Right kidney (tissue), 1 donor: ENCODE measurements at regions not wholly inside any gene's neighbourhood (a gene's known extent, or its start where the extent isn't known, plus 50 kb on each side); places are given as distances from the start of the nearest gene placed in this dataset.

Source experiments
- DNase-seq: peaks from one replicate; pipeline ENCODE4 v3.0.0-alpha.2; 2016

- peak; percentile 20 for DNase-seq
Observed at GRCh38 chr16:73526011-73526804, 478.3 kb upstream of the ZFHX3 start.

DNA sequence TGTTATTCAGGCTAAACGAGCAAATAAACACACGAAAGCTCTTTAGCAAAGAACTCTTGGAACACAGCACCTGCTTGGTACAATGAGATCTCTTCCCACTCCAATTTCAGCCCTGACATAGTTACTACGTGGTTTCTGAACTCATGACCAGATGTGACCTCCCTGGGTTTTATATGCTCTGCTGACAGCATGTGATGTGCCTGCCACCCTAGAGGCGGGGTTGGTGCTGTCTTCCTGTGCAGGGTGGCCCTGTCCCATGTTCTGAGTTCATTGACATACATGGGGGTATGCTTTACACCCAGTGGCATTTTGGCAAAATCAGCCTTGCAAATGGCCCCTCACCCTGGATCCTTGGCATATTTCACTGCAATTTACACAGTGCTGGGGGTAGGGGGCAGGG, 475.3 kb upstream of the ZFHX3 start:
- DNase-seq = no peak

DNA sequence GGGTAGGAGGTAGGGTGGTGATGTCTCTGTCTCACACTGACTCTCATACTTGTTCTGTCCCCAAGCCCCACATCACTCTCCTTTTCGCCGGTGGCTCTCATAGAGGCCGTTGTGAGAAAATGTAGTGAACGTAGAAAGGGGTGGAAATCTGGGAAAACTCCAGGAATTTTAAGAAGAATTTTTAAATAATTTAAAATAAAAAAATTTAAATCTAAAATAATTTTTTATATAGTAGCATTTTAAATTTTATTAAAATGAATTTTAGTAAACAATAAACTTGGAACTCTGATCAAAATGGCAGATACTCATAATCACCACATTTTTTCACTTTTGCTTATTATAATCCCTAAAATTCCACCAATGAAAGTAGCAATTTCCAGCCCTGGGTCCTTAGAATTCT, 473.6 kb upstream of the ZFHX3 start:
- DNase-seq = no peak

- DNase-seq = no peak
Observed at GRCh38 chr16:73515616-73516015, 467.7 kb upstream of the ZFHX3 start.

DNA sequence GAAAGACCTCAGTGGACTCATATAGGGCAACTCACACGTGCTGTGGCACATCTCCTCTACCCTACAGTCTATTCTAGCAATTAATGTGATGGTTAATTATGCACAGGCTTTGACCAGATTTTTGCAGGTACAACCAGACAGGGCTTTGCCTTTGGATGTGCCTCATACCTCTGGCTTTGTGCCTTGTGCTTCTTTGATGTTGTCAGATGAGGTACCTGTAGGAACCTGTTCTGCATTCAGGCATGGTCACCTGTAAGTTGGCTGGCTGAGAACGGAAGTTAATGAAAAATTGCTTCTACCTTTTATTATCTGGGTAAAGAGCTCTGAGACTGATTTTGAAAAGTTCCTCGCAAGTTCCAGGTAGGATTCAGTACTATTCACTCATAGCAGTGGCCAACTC, 462.9 kb upstream of the ZFHX3 start:
- no peak for DNase-seq

GRCh38 chr16:73506568-73507056, 458.7 kb upstream of the ZFHX3 start:
- DNase-seq = no peak

DNA sequence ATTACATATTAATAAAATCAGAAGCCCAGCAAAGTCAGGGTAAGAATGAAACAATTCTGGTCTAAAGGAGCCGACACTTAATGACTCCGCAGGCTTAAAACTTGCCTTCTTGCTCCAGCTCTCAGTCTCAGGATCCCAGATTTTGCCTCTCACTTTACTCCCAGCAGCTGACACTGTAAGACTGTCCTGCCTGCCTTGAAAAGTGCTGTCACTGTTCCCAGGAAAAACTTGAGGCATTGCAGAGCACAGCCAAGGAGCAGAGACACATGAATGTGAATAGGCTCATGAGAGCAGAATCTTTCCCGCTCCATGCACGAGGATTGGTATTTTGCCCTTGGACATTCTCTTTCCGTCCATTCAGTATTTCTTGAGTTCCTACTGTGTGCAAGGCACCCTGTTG, 457.6 kb upstream of the ZFHX3 start:
- no peak for DNase-seq

GRCh38 chr16:73504591-73505575, 457.0 kb upstream of the ZFHX3 start:
- DNase-seq = no peak

- no peak for DNase-seq
Observed at GRCh38 chr16:73503093-73503492, 455.2 kb upstream of the ZFHX3 start.

DNA sequence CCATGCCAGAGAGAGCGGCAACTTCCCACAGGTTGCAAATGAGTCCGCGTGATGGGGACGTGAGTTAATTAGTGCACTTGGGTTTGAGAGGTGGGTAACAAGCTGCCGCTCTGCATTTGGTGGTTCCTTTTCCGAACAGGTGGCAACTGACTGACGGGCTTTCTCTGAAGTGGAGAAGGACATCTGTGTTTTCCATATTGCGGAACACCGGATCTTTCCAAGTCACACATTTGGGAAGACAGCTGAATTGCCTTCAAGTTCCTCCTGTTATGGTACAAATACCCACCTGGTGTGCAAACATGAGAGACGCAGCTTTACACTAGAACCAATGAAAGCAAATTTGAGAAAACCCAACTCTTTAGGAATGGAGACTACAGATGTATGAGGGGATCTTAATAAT, 451.3 kb upstream of the ZFHX3 start:
- no peak for DNase-seq

- no peak for DNase-seq
Observed at GRCh38 chr16:73485880-73486279, 438.0 kb upstream of the ZFHX3 start.

DNA sequence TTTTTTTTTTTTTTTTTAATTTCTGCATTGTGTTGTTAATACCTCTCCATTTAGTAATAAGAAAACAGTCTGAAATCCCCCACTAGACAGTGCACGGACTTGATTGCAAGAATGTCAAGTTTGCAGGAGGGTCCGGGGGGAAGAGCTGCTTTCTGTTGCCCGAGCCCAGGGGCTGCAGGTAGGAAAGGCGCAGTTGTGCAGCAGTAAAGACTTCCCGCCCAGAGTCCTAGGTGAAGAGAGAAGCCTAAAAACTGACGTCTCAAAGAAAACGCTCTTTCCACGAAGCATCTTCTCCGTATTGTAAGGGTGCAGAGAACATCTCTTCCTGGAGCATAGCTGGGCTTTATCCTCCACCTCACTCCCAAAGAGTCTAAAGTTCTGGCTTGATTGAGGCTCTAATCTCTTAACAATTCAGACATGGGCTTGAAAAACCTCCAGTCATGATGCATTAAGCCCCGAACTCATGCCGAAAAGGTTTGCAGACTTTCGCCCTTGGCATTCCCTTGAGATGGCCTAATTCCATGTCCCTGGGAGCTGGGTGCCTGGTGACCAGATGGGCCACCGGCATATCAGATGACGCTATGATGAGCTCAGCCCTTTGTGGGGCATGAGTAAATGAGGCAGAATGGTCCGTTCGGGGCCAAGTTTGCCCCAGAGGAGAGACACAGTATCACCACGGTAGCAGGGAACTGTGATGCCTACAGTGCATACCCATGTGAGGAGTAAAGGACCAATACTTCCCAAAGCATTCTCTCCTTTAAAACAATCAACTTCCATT, 436.2 kb upstream of the ZFHX3 start:
- no peak for DNase-seq

DNA sequence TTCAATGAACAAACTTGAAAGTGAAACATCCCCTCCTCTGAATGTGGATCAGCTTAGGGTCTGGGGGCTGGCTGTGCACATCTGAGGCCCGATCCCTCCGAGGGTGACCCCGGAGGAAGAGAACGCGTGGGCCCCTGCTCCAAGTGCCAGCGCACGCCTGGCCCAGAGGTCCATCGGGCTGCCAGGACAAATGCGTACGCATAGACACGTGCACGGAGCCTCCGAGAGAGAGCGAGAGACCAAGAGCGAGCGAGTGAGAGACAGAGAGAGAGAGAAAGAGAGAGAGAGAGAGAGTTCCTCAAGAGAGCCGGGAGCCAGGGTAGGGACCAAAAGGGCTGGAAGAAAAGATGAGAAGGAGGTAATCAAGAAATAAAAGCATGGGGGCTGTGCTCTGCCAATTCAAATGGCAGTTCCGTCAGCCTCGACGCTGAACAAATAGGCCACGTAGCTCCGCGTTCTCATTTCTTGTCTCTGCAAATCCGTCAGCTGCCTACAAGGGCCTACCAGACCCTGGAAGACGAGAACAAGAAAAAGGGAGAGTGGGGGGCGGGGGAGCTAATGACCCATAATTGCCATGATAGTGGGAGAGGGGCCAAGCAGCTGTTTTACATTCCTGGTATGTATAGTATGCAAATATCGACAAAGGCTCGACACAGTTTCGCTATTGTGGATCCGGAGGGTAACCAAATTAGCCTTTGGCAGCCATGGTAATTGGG, 435.3 kb upstream of the ZFHX3 start:
- peak; percentile 40 for DNase-seq

DNA sequence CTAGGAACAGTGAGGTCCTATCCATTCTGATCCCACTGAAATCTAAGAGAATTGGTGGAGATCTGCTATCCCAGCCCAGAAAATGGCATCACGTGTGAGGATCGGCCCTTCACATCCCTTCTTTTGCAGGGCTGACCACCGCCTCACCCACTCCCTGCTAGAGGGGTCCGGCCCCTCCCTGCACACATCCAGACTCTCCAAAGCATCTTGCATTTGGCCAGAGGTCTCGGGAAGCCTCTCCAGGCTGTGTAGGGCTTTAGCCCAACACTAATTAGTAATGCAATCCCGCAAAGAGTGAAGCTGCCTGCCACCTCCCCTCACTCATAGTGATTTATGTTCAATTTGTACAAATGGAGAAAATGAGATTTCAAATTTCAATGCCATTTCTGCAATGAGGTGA, 434.4 kb upstream of the ZFHX3 start:
- DNase-seq = no peak

DNA sequence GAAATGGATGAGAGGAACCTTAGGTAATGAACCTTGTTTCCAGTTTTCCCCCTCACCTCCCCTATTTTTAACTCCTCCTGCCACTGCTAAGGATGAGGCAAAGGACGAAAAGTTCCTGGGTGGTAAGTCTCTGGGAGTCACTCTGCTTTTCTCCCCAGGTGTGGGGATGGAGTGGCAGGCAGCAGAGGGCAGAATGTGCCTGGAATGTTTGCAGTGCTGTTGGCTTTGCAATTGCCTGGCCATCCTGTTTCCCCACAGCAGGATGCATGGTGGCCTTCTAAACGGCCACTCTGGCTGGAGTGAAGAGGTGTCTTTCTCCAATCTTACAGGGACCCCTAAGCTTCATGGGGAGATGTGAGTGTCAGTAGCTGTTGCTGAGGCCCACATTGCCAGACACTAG, 432.5 kb upstream of the ZFHX3 start:
- DNase-seq = no peak

- DNase-seq = no peak
Observed at GRCh38 chr16:73473713-73474112, 425.8 kb upstream of the ZFHX3 start.

DNA sequence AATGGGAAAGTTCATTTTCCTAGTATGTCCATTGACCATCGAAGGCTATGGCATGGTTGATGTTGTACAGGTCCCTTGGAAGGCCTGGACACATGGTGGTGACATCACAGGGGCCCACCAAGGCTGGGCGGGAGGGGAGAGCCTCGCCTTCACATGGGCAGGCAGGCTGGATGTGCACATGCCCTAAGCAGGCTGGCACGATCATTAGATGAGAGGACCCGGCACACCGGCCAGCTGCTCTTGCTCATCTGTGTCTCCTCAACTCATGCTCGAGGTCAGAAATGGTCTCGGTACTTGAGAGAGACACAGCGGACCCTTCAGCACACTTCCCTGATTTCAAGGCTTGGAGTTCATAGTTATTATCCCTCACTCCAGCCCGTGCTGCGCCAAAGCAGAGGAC, 416.9 kb upstream of the ZFHX3 start:
- DNase-seq = no peak

DNA sequence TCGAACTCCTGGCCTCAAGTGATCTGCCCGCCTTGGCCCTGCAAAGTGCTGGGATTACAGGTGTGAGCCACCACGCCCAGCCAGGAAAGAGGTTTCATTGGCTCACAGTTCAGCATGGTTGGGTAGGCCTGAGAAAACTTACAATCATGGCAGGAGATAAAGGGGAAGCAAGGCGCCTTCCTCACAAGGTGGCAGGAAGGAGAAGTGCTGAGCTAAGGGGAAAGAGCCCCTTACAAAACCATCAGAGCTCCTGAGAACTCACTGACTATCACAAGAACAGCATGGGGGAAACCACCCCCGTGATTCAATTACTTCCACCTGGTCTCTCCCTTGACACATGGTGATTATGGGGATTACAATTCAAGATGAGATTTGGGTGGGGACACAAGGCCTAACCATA, 411.7 kb upstream of the ZFHX3 start:
- no peak for DNase-seq

DNA sequence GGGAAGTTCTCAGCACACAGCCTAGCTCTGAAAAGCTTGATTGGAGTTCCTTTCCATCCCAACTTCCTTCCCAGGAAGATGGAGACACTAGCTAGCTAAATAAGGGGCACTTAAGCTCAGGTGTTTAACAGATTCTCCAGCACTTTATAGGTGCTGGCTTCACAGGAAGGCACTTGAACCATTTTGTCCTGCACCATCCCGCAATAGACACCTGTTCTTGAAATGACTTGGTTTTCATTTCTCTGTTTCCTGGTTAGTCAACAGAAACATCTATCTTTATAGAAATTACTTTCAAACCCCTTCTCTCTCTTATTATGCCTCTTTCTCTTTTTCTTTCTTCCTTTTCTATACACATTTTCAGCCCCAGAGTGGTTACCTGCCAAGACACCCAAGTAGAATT, 409.9 kb upstream of the ZFHX3 start:
- no peak for DNase-seq

GRCh38 chr16:73448970-73449369, 401.0 kb upstream of the ZFHX3 start:
- DNase-seq = no peak

DNA sequence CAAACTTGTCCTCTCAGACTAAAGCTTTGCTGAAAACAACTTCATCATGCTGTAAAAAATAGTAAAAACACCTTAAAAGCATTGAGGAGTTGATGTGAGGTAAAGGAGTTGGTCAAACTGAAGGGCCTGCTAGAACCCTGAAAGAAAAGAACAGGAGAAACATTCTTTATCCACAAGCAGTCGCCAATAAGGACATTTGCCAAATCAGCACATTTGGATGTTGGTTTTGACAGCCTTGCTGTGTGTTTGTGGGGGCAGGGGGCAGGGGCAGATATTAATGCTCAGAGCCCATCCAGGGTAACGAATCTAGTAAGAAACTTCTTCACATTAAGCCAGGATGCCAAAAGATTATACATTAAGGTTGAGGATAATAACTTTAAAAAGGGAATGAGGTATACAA, 399.9 kb upstream of the ZFHX3 start:
- DNase-seq = no peak

DNA sequence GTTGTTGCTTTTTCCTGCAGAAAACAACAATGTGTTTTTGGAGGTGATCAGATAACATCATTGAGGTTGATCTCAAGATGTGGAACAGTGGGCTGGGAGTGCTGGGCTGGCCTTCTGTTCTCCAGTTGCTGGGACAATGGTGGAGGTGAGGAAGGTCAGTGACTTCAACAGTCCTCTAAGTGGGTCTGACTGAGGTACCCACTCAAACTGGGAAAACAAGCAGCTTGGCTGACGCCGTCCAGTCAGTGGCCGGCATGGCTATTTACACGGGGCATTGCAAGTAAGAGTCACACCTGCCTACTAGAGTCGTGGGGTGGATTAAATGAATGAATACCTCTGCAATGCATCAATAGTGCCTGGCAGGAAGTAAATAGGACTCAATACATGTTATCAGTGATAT, 386.7 kb upstream of the ZFHX3 start:
- DNase-seq = no peak
